Endothelial cell (in vitro differentiated cells): ENCODE measurements at regions not wholly inside any gene's neighbourhood (a gene's known extent, or its start where the extent isn't known, plus 50 kb on each side); places are given as distances from the start of the nearest gene placed in this dataset.

Experiments used
- DNase-seq: peaks from one replicate; pipeline ENCODE4 v3.0.0; 2021; ENCODE audit warnings: low spot score
- H3K27ac Mint-ChIP-seq: one replicate; pipeline ENCODE4 v1.8.0; 2021; ENCODE audit warnings: mixed read lengths, inconsistent platforms; ENCODE audit not compliant: unreplicated experiment
- H3K27me3 Mint-ChIP-seq: one replicate; pipeline ENCODE4 v1.8.0; 2021; ENCODE audit warnings: mild to moderate bottlenecking, moderate library complexity, mixed read lengths, inconsistent platforms; ENCODE audit not compliant: unreplicated experiment
- H3K36me3 Mint-ChIP-seq: one replicate; pipeline ENCODE4 v1.8.0; 2021; ENCODE audit warnings: mild to moderate bottlenecking, low read depth, mixed read lengths, inconsistent platforms; ENCODE audit not compliant: unreplicated experiment
- H3K4me1 Mint-ChIP-seq: one replicate; pipeline ENCODE4 v1.8.0; 2021; ENCODE audit warnings: mild to moderate bottlenecking, mixed read lengths, inconsistent platforms; ENCODE audit not compliant: unreplicated experiment
- H3K4me3 Mint-ChIP-seq: one replicate; pipeline ENCODE4 v1.8.0; 2021; ENCODE audit warnings: mild to moderate bottlenecking, mixed read lengths, inconsistent platforms; ENCODE audit not compliant: unreplicated experiment
- H3K9me3 Mint-ChIP-seq: one replicate; pipeline ENCODE4 v1.8.0; 2021; ENCODE audit warnings: mixed read lengths, inconsistent platforms; ENCODE audit not compliant: unreplicated experiment
- TF ChIP-seq, protein P1 (sequence below): fragments of 200-600 bp; sonication (generic); IDR thresholded peaks from one replicate; pipeline ENCODE4 v1.5.0; 2021; ENCODE audit warnings: antibody characterized with exemption; ENCODE audit not compliant: unreplicated experiment

GRCh38 chr4:188411805-188412204 lies 272.6 kb downstream of the TRIML1 start:
- Mint-ChIP-seq H3K4me3 (no peak overlapping the region), H3K27me3 (no peaks in the 10 kb centered on the region), H3K4me1 (no peaks in the 10 kb centered on the region), H3K36me3 (no peaks in the 10 kb centered on the region), H3K27ac (no peak overlapping the region), H3K9me3 (no peaks in the 10 kb centered on the region)
- TF ChIP-seq, protein P1, sequence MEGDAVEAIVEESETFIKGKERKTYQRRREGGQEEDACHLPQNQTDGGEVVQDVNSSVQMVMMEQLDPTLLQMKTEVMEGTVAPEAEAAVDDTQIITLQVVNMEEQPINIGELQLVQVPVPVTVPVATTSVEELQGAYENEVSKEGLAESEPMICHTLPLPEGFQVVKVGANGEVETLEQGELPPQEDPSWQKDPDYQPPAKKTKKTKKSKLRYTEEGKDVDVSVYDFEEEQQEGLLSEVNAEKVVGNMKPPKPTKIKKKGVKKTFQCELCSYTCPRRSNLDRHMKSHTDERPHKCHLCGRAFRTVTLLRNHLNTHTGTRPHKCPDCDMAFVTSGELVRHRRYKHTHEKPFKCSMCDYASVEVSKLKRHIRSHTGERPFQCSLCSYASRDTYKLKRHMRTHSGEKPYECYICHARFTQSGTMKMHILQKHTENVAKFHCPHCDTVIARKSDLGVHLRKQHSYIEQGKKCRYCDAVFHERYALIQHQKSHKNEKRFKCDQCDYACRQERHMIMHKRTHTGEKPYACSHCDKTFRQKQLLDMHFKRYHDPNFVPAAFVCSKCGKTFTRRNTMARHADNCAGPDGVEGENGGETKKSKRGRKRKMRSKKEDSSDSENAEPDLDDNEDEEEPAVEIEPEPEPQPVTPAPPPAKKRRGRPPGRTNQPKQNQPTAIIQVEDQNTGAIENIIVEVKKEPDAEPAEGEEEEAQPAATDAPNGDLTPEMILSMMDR = no peak
- DNase-seq = no peak

GRCh38 chr4:188412499-188412898 lies 273.3 kb downstream of the TRIML1 start:
- H3K9me3 Mint-ChIP-seq = no peaks in the 10 kb centered on the region
- no peak overlapping the region for H3K4me3 Mint-ChIP-seq
- no peaks in the 10 kb centered on the region for H3K27me3 Mint-ChIP-seq
- H3K36me3 Mint-ChIP-seq = no peaks in the 10 kb centered on the region
- DNase-seq = no peak
- no peaks in the 10 kb centered on the region for H3K4me1 Mint-ChIP-seq
- H3K27ac Mint-ChIP-seq = no peak overlapping the region
- TF ChIP-seq, protein P1 = no peak

DNA sequence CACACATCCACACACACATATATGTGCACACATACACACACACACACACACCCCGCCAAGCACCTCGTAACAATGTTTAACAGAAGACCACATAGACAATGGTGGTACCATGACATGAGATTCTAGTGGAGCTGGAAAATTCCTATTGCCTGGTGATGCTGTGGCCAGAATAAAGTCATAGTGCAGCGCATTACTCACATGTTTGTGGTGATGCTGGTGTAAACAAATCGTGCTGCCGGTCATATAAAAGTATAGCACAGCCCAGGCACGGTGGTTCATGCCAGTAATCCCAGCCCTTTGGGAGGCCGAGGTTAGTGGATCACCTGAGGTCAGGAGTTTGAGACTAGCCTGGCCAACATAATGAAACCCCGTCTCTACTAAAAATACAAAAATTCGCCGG lies 275.2 kb downstream of the TRIML1 start:
- Mint-ChIP-seq H3K4me3 (no peak overlapping the region), H3K27ac (no peak overlapping the region), H3K9me3 (no peaks in the 10 kb centered on the region), H3K36me3 (no peaks in the 10 kb centered on the region), H3K27me3 (no peaks in the 10 kb centered on the region), H3K4me1 (no peaks in the 10 kb centered on the region)
- TF ChIP-seq, protein P1 = no peak
- DNase-seq = no peak

DNA sequence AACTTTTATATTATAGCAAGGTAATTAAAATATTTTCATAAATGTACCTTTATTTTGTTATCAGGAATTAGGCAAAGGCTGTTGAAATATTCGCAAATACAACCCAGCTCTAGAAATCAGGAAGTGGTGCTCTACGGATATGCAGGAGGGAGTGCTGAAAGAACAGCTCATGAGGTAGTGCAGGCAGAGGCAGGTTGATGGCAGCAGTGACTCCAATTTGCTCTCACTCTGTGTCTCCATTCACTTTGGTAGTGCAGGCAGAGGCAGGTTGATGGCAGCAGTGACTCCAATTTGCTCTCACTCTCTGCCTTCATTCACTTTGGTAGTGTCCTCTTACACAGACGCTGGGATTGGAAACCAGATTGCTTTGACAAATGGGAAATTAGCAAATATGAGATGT lies 277.9 kb downstream of the TRIML1 start:
- no peaks in the 10 kb centered on the region for H3K9me3 Mint-ChIP-seq
- H3K4me3 Mint-ChIP-seq = no peak overlapping the region
- DNase-seq = no peak
- H3K36me3 Mint-ChIP-seq = no peaks in the 10 kb centered on the region
- H3K4me1 Mint-ChIP-seq = no peaks in the 10 kb centered on the region
- H3K27me3 Mint-ChIP-seq = no peaks in the 10 kb centered on the region
- TF ChIP-seq, protein P1 = no peak
- H3K27ac Mint-ChIP-seq = no peak overlapping the region

- TF ChIP-seq, protein P1 = no peak
- no peak for DNase-seq
- Mint-ChIP-seq H3K9me3 (no peaks in the 10 kb centered on the region), H3K27me3 (no peaks in the 10 kb centered on the region), H3K27ac (no peak overlapping the region), H3K4me3 (no peak overlapping the region), H3K4me1 (peaks cover 6% of the 10 kb centered on the region), H3K36me3 (no peaks in the 10 kb centered on the region)
These were observed 283.8 kb downstream of the TRIML1 start for GRCh38 chr4:188423039-188423438.
